ENCODE measurements at regions not wholly inside any gene's neighbourhood (a gene's known extent, or its start where the extent isn't known, plus 50 kb on each side); places are given as distances from the start of the nearest gene placed in this dataset.

- TF ChIP-seq CTCF (IDR thresholded peaks at IDR 0.05) (no peak), EZH2 (IDR thresholded peaks at IDR 0.05; ENCODE audit: borderline replicate concordance, insufficient read depth, low read depth, low read length, poor library complexity, severe bottlenecking) (no peak)
These were observed 1734.7 kb downstream of the SLITRK1 start for GRCh38 chr13:82147526-82147925.
